WTC11 (cell line): ENCODE measurements at regions not wholly inside any gene's neighbourhood (a gene's known extent, or its start where the extent isn't known, plus 50 kb on each side); places are given as distances from the start of the nearest gene placed in this dataset.

Source experiments
- CREB1 ChIP-seq: sonication (generic); formaldehyde crosslinking; IDR thresholded peaks from 2 replicates; pipeline ENCODE4 v1.8.0; 2023; ENCODE audit warnings: mild to moderate bottlenecking, missing genetic modification reagents
- TF ChIP-seq, protein P1 (sequence below): fragments of 200-600 bp; IDR thresholded peaks from 2 replicates; pipeline ENCODE4 v1.8.0; 2022; ENCODE audit warnings: antibody characterized with exemption

DNA sequence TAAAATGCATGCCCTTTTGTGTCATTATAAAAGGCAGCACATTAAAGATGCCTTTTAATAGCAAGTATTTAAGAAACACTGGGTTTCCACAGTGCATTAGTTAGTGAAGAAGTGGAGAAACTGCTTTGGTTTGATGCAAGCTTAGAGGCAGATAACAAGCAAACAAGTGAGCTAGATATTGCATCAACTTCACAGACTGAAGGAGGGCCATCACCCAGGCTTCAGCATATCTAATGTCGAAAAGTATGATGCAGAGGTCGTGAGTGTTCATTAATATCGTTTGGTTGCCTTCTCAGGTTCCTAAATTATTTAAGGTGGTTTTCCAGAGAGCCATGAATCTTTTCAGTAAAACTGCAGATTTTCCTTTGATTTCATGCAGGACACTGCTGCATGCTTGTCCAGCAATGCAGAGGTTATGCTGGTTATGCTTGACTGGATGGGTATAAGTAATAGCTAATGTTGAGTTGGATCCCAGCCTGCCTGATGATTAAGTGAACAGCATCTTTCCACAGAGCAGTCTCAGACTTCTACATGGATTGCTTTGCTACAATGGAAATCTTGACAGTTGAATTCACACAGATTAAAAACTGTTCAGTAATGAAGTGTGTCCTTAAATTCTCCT is 69.7 kb upstream of the IPO9 start:
- no peak for TF ChIP-seq CREB1 (CRISPR knock-in tag)
- TF ChIP-seq, protein P1, sequence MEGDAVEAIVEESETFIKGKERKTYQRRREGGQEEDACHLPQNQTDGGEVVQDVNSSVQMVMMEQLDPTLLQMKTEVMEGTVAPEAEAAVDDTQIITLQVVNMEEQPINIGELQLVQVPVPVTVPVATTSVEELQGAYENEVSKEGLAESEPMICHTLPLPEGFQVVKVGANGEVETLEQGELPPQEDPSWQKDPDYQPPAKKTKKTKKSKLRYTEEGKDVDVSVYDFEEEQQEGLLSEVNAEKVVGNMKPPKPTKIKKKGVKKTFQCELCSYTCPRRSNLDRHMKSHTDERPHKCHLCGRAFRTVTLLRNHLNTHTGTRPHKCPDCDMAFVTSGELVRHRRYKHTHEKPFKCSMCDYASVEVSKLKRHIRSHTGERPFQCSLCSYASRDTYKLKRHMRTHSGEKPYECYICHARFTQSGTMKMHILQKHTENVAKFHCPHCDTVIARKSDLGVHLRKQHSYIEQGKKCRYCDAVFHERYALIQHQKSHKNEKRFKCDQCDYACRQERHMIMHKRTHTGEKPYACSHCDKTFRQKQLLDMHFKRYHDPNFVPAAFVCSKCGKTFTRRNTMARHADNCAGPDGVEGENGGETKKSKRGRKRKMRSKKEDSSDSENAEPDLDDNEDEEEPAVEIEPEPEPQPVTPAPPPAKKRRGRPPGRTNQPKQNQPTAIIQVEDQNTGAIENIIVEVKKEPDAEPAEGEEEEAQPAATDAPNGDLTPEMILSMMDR: no peak
